ENCODE measurements at regions not wholly inside any gene's neighbourhood (a gene's known extent, or its start where the extent isn't known, plus 50 kb on each side); places are given as distances from the start of the nearest gene placed in this dataset.

- Histone ChIP-seq H3K36me3 (ENCODE audit: control insufficient read depth in 2 of 2, extremely low read depth in 1 of 2, insufficient read depth in 1 of 2, low read length in 1 of 2) (no peaks in the 10 kb centered on the region), H3K27me3 (replicated peaks in 1 of 2; ENCODE audit: control insufficient read depth in 2 of 2, extremely low read depth in 1 of 2, insufficient read depth in 2 of 2, low read length in 1 of 2) (peaks cover 0 to 8% of the 10 kb centered on the region in 2 experiments), H3K27ac (ENCODE audit: low read length) (no peak overlapping the region), H3K4me3 (ENCODE audit: control insufficient read depth in 1 of 2, extremely low read depth in 1 of 2, low read length in 1 of 2) (no peak overlapping the region), H3K4me1 (ENCODE audit: control insufficient read depth in 1 of 2, extremely low read depth in 1 of 2, insufficient read depth in 2 of 2, low read length in 2 of 2) (no peaks in the 10 kb centered on the region), H3K9me3 (no peaks in the 10 kb centered on the region)
- ChIA-PET CTCF (no interaction called here), POLR2A (no interaction called here)
- no peak overlapping the region for H3K4me3 Mint-ChIP-seq
- no peaks in the 10 kb centered on the region for H3K9me3 Mint-ChIP-seq
- H3K27ac Mint-ChIP-seq = no peak overlapping the region
- peaks cover 30 to 34% of the 10 kb centered on the region in 2 donors for H3K27me3 Mint-ChIP-seq
- ATAC-seq (replicated peaks in 1 of 4) (no peak), DNase-seq (no peak)
- H3K36me3 Mint-ChIP-seq = no peaks in the 10 kb centered on the region
- H3K4me1 Mint-ChIP-seq = peaks cover 0 to 3% (median 3%) of the 10 kb centered on the region in 3 donors
- WGBS (ENCODE audit: insufficient coverage) = no CpG with 5 or more reads among the region's 4 CpGs
Measured at GRCh38 chr5:87784879-87785495, 372.3 kb upstream of the CCNH start.

DNA sequence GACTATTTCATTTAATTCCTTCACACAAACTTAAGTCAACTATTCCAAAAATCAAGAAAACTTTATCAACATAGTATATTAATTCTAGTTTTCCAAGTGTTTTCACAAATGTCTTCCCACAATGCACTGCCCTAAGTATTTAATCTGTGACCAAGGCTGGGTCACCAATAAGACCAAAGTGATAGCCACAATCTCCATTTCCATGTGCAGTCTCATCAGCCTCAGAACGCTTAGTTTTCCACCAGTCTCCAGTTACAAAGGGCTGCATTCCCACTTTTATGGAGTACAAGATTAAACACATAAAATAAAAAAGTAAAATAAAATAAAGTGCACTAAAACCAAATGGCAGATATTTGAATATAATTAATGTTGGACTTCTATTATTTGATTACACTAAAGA lies 371.6 kb upstream of the CCNH start:
- Histone ChIP-seq H3K4me1 (ENCODE audit: control insufficient read depth in 1 of 2, extremely low read depth in 1 of 2, insufficient read depth in 2 of 2, low read length in 2 of 2) (no peaks in the 10 kb centered on the region), H3K4me3 (ENCODE audit: control insufficient read depth in 1 of 2, extremely low read depth in 1 of 2, low read length in 1 of 2) (no peak overlapping the region), H3K9me3 (no peaks in the 10 kb centered on the region), H3K27me3 (replicated peaks in 1 of 2; ENCODE audit: control insufficient read depth in 2 of 2, extremely low read depth in 1 of 2, insufficient read depth in 2 of 2, low read length in 1 of 2) (peaks cover 0 to 8% of the 10 kb centered on the region in 2 experiments), H3K36me3 (ENCODE audit: control insufficient read depth in 2 of 2, extremely low read depth in 1 of 2, insufficient read depth in 1 of 2, low read length in 1 of 2) (no peaks in the 10 kb centered on the region), H3K27ac (ENCODE audit: low read length) (no peak overlapping the region)
- Mint-ChIP-seq H3K4me1 (peaks cover 0 to 3% (median 3%) of the 10 kb centered on the region in 3 donors), H3K4me3 (no peak overlapping the region), H3K9me3 (no peaks in the 10 kb centered on the region), H3K27me3 (peaks cover 30 to 34% of the 10 kb centered on the region in 2 donors), H3K36me3 (no peaks in the 10 kb centered on the region), H3K27ac (no peak overlapping the region)
- ChIA-PET CTCF (interaction anchor here (0.6 to 4.5 kb wide), 3 partner anchors 893 to 912 kb away, joined by 3 to 74 read pairs (median 3); no protein-coding TSS in a partner anchor), POLR2A (no interaction called here)
- ATAC-seq (replicated peaks in 1 of 4) (no peak), DNase-seq (no peak)
- WGBS (ENCODE audit: insufficient coverage) = no CpG with 5 or more reads among the region's 1 CpG

DNA sequence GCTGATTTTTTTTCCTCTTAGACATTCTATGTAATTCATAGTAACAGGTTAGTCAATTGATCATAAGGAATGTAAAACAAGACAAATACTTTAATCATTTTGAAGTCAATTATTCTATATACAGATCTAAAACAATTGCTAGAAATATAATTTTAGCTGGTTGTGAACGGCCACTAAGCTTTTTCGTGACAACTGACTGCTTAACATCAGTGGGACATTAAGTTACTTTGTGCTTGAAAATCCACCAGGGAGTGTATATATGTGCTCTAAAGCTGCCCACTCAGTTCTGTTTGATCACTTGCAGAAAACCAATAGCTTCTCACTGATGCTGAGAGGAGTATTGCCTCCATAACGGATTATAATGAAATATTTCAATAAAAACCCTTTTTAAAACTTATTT lies 370.2 kb upstream of the CCNH start:
- peaks cover 0 to 8% of the 10 kb centered on the region in 2 experiments for H3K27me3 ChIP-seq (replicated peaks in 1 of 2; ENCODE audit: control insufficient read depth in 2 of 2, extremely low read depth in 1 of 2, insufficient read depth in 2 of 2, low read length in 1 of 2)
- DNase-seq (no peak), ATAC-seq (replicated peaks in 1 of 4) (no peak)
- no peaks in the 10 kb centered on the region for H3K9me3 ChIP-seq
- no peaks in the 10 kb centered on the region for H3K36me3 Mint-ChIP-seq
- WGBS (ENCODE audit: insufficient coverage) = no CpG with 5 or more reads among the region's 3 CpGs
- CTCF ChIA-PET = interaction anchor here (0.6 to 4.5 kb wide), 9 partner anchors 12 to 1919 kb away, joined by 3 to 74 read pairs (median 3); no protein-coding TSS in a partner anchor
- H3K27ac Mint-ChIP-seq = no peak overlapping the region
- no peak overlapping the region for H3K4me3 ChIP-seq (ENCODE audit: control insufficient read depth in 1 of 2, extremely low read depth in 1 of 2, low read length in 1 of 2)
- no peak overlapping the region for H3K4me3 Mint-ChIP-seq
- peaks cover 29 to 37% of the 10 kb centered on the region in 2 donors for H3K27me3 Mint-ChIP-seq
- H3K27ac ChIP-seq (ENCODE audit: low read length) = no peak overlapping the region
- H3K36me3 ChIP-seq (ENCODE audit: control insufficient read depth in 2 of 2, extremely low read depth in 1 of 2, insufficient read depth in 1 of 2, low read length in 1 of 2) = no peaks in the 10 kb centered on the region
- POLR2A ChIA-PET = no interaction called here
- H3K9me3 Mint-ChIP-seq = no peaks in the 10 kb centered on the region
- H3K4me1 Mint-ChIP-seq = peaks cover 0 to 3% (median 3%) of the 10 kb centered on the region in 3 donors
- no peaks in the 10 kb centered on the region for H3K4me1 ChIP-seq (ENCODE audit: control insufficient read depth in 1 of 2, extremely low read depth in 1 of 2, insufficient read depth in 2 of 2, low read length in 2 of 2)

GRCh38 chr5:87781976-87782375 lies 369.2 kb upstream of the CCNH start:
- H3K4me3 Mint-ChIP-seq = no peak overlapping the region
- H3K4me1 ChIP-seq (ENCODE audit: control insufficient read depth in 1 of 2, extremely low read depth in 1 of 2, insufficient read depth in 2 of 2, low read length in 2 of 2) = no peaks in the 10 kb centered on the region
- ChIA-PET POLR2A (no interaction called here), CTCF (interaction anchor here (0.5 to 4.5 kb wide), 18 partner anchors 11 to 1920 kb away, joined by 3 to 74 read pairs (median 6); no protein-coding TSS in a partner anchor)
- no CpG with 5 or more reads among the region's 2 CpGs for WGBS (ENCODE audit: insufficient coverage)
- peaks cover 0 to 8% of the 10 kb centered on the region in 2 experiments for H3K27me3 ChIP-seq (replicated peaks in 1 of 2; ENCODE audit: control insufficient read depth in 2 of 2, extremely low read depth in 1 of 2, insufficient read depth in 2 of 2, low read length in 1 of 2)
- no peaks in the 10 kb centered on the region for H3K9me3 ChIP-seq
- H3K9me3 Mint-ChIP-seq = no peaks in the 10 kb centered on the region
- H3K36me3 ChIP-seq (ENCODE audit: control insufficient read depth in 2 of 2, extremely low read depth in 1 of 2, insufficient read depth in 1 of 2, low read length in 1 of 2) = no peaks in the 10 kb centered on the region
- DNase-seq (no peak), ATAC-seq (replicated peaks in 1 of 4) (no peak)
- peaks cover 26 to 42% of the 10 kb centered on the region in 2 donors for H3K27me3 Mint-ChIP-seq
- no peak overlapping the region for H3K27ac ChIP-seq (ENCODE audit: low read length)
- H3K27ac Mint-ChIP-seq = no peak overlapping the region
- H3K4me1 Mint-ChIP-seq = peaks cover 0 to 3% (median 3%) of the 10 kb centered on the region in 3 donors
- no peaks in the 10 kb centered on the region for H3K36me3 Mint-ChIP-seq
- no peak overlapping the region for H3K4me3 ChIP-seq (ENCODE audit: control insufficient read depth in 1 of 2, extremely low read depth in 1 of 2, low read length in 1 of 2)

DNA sequence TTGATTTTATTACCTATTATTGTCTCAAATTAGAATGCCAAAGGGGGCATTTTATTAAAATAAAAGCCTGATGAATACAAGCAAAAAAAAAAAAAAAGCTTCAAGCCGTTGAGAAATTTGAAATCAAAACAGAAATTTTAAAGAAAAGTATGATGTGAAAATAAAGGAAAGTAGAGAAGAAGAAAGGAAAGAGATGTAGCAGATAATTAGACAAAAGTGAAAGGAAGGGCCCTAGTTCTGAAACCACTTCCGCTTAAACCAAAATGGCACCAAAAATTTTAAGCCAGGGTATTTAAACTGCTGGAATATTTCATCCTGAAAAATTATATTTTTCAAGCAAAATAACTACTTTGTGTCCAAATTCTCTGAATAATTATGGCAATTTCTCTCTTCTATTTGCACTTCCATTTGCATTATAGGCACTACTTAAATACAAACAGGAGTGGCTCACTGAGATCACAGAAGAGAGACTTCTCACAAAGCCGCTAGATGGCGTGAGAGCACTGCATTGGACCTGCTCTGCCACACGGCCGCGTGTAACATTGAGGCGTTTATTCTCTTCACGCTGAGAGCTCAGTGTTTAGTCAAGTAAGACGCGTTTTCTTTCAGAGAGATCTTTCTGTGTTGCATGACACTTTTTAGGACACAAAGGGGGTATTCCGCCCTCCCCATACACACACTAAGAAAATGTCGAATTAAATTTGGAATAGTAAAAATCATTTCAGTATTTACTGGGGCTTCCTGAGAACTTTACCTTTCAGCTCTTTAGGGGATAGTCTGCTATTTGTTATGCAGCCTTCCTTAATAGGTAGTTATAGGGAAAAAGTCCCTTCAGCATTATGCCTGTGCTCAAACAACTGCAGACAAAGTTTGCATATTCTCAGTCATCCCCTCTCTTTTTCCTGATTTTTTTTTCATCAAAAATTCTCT lies 368.4 kb upstream of the CCNH start:
- H3K27ac ChIP-seq (ENCODE audit: low read length) = no peak overlapping the region
- CTCF ChIA-PET = interaction anchor here (0.5 to 4.5 kb wide), 37 partner anchors 8 to 949 kb away, joined by 3 to 74 read pairs (median 5); no protein-coding TSS in a partner anchor
- Mint-ChIP-seq H3K27ac (no peak overlapping the region), H3K4me3 (no peak overlapping the region), H3K4me1 (peaks cover 0 to 3% (median 3%) of the 10 kb centered on the region in 3 donors), H3K36me3 (no peaks in the 10 kb centered on the region), H3K9me3 (no peaks in the 10 kb centered on the region), H3K27me3 (peaks cover 25 to 43% of the 10 kb centered on the region in 2 donors)
- H3K4me1 ChIP-seq (ENCODE audit: control insufficient read depth in 1 of 2, extremely low read depth in 1 of 2, insufficient read depth in 2 of 2, low read length in 2 of 2) = no peaks in the 10 kb centered on the region
- H3K27me3 ChIP-seq (replicated peaks in 1 of 2; ENCODE audit: control insufficient read depth in 2 of 2, extremely low read depth in 1 of 2, insufficient read depth in 2 of 2, low read length in 1 of 2) = peaks cover 0 to 8% of the 10 kb centered on the region in 2 experiments
- ATAC-seq (replicated peaks in 1 of 4) = peak; percentile 85 to 99 (median 92)
- POLR2A ChIA-PET = interaction anchor here (0.6 kb wide), 3 partner anchors 900 to 946 kb away, joined by 3 to 4 read pairs (median 3); no protein-coding TSS in a partner anchor
- WGBS (ENCODE audit: insufficient coverage) = 0% methylated on average over 6 of the region's 13 CpGs
- H3K36me3 ChIP-seq (ENCODE audit: control insufficient read depth in 2 of 2, extremely low read depth in 1 of 2, insufficient read depth in 1 of 2, low read length in 1 of 2) = no peaks in the 10 kb centered on the region
- peak; percentile 33 to 89 (median 70) for DNase-seq
- no peaks in the 10 kb centered on the region for H3K9me3 ChIP-seq
- no peak overlapping the region for H3K4me3 ChIP-seq (ENCODE audit: control insufficient read depth in 1 of 2, extremely low read depth in 1 of 2, low read length in 1 of 2)

- H3K4me1 Mint-ChIP-seq = peaks cover 0 to 3% (median 3%) of the 10 kb centered on the region in 3 donors
- DNase-seq = no peak
- CTCF ChIA-PET = interaction anchor here (0.7 to 3.4 kb wide), 11 partner anchors 10 to 954 kb away, joined by 3 to 11 read pairs (median 4); no protein-coding TSS in a partner anchor
- peaks cover 24 to 47% of the 10 kb centered on the region in 2 donors for H3K27me3 Mint-ChIP-seq
- no peak for ATAC-seq (replicated peaks in 1 of 4)
- no peaks in the 10 kb centered on the region for H3K9me3 Mint-ChIP-seq
- Histone ChIP-seq H3K9me3 (no peaks in the 10 kb centered on the region), H3K4me1 (ENCODE audit: control insufficient read depth in 1 of 2, extremely low read depth in 1 of 2, insufficient read depth in 2 of 2, low read length in 2 of 2) (no peaks in the 10 kb centered on the region), H3K27ac (ENCODE audit: low read length) (no peak overlapping the region), H3K4me3 (ENCODE audit: control insufficient read depth in 1 of 2, extremely low read depth in 1 of 2, low read length in 1 of 2) (no peak overlapping the region), H3K36me3 (ENCODE audit: control insufficient read depth in 2 of 2, extremely low read depth in 1 of 2, insufficient read depth in 1 of 2, low read length in 1 of 2) (no peaks in the 10 kb centered on the region), H3K27me3 (replicated peaks in 1 of 2; ENCODE audit: control insufficient read depth in 2 of 2, extremely low read depth in 1 of 2, insufficient read depth in 2 of 2, low read length in 1 of 2) (peaks cover 0 to 8% of the 10 kb centered on the region in 2 experiments)
- no peaks in the 10 kb centered on the region for H3K36me3 Mint-ChIP-seq
- no CpG with 5 or more reads among the region's 1 CpG for WGBS (ENCODE audit: insufficient coverage)
- H3K27ac Mint-ChIP-seq = no peak overlapping the region
- H3K4me3 Mint-ChIP-seq = no peak overlapping the region
- POLR2A ChIA-PET = interaction anchor here in 1 of 2 donors (0.7 kb wide), 1 partner anchor 419 kb away, joined by 3 read pairs; no protein-coding TSS in a partner anchor
Measured at GRCh38 chr5:87778876-87779275, 366.1 kb upstream of the CCNH start.
